ENCODE measurements at regions not wholly inside any gene's neighbourhood (a gene's known extent, or its start where the extent isn't known, plus 50 kb on each side); places are given as distances from the start of the nearest gene placed in this dataset.

DNA sequence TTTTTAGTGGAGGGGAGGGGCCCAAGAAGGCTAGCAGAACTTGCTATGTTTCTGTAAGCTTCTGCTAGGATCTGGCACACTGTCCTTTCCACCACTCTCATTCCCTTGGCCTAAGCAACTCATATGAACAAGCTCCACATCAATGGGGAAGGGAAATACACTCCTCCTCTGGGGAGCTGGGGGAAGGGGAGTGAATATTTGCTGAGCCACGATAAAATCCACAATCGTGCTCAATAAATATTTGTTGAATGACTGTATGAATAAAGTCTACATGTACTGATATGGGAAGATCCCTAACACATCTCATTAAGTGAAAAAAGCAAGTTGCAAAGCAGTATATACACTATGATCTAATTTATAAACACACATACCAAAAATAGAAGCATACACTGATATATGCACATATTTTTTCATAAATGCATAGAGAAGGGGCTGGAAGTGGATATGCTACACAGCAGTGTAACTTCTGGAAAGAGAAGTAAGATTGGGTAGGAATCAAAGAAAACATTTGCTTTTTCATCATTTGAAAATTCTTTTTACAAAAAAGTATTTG is 95.8 kb upstream of the EFHC2 start:
- FAIRE-seq (no peak), DNase-seq (ENCODE audit: insufficient read length, low spot score) (no peak)
- TF ChIP-seq, protein P1, sequence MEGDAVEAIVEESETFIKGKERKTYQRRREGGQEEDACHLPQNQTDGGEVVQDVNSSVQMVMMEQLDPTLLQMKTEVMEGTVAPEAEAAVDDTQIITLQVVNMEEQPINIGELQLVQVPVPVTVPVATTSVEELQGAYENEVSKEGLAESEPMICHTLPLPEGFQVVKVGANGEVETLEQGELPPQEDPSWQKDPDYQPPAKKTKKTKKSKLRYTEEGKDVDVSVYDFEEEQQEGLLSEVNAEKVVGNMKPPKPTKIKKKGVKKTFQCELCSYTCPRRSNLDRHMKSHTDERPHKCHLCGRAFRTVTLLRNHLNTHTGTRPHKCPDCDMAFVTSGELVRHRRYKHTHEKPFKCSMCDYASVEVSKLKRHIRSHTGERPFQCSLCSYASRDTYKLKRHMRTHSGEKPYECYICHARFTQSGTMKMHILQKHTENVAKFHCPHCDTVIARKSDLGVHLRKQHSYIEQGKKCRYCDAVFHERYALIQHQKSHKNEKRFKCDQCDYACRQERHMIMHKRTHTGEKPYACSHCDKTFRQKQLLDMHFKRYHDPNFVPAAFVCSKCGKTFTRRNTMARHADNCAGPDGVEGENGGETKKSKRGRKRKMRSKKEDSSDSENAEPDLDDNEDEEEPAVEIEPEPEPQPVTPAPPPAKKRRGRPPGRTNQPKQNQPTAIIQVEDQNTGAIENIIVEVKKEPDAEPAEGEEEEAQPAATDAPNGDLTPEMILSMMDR (IDR thresholded peaks at IDR 0.05; ENCODE audit: insufficient read depth, missing control alignments): no peak

DNA sequence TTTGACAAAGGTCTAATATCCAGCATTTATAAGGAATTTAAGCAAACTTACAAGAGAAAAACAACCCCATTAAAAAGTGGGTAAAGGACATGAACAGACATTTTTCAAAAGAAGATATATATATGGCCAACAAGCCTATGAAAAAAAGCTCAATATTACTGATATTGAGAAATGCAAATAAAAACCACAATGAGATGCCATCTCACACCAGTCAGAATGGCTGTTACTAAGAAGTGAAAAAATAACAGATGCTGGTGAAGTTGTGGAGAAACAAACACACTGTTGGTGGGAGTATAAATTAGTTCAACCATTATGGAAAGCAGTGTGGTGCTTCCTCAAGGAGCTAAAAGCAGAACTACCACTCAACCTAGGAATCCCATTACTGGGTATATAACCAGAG is 91.6 kb upstream of the EFHC2 start:
- no peak for DNase-seq (ENCODE audit: insufficient read length, low spot score)
- no peak for FAIRE-seq
- TF ChIP-seq, protein P1 (IDR thresholded peaks at IDR 0.05; ENCODE audit: insufficient read depth, missing control alignments): no peak

DNA sequence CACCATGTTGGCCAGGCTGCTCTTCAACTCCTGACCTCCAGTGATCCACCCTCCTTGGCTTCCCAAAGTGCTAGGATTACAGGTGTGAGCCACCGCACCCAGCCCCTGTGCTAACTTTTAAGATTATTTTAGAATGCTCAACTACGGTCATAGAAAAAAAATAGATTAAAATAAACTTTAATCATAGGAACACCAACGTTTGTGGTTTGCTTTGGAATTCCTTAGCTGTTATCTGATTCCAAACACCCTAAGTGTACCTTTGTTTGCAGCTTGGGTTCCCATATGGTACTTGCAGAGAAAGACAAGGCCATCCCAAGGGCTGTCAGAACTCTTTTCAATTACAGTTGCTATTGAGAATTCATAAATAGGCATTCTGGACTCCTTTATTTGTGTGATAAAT is 90.1 kb upstream of the EFHC2 start:
- TF ChIP-seq, protein P1 (IDR thresholded peaks at IDR 0.05; ENCODE audit: insufficient read depth, missing control alignments): no peak
- no peak for DNase-seq (ENCODE audit: insufficient read length, low spot score)
- no peak for FAIRE-seq

DNA sequence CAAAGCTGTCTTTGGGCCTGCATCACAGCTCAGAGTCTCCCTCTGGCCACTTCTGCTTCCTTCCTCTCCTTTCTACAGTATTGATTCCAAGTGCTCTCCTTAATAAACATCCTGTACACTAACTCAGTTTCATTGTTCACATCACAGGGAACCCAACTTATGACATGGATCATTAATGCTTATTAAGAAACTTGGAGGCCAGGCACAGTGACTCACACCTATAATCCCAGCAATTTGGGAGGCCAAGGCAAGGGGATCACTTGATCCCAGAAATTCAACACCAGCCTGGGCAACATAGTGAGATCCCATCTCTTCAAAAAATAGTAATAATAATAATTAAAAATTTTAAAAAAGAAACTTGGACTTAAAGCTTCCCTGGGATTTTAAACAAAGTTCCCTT is 89.2 kb upstream of the EFHC2 start:
- DNase-seq (ENCODE audit: insufficient read length, low spot score) (no peak), FAIRE-seq (no peak)
- TF ChIP-seq, protein P1 (IDR thresholded peaks at IDR 0.05; ENCODE audit: insufficient read depth, missing control alignments): no peak

DNA sequence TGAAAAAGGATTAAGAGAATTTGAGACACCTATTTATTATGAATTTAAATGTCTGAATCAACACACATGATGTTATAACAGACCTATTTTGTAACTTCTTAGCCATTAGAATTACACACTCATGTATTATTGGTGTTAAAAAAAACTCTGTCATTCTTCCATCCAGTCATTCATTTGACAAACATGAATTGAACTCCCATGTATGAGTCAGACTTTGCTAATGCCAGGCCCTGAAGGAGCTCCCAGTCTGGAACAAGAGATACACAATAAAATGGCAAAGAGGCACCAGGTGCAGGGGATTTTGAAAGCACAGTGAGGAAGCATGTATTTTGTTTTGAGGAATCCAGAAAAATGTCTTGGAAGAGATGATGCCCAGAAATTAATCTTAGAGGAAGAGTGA is 87.7 kb upstream of the EFHC2 start:
- FAIRE-seq: no peak
- TF ChIP-seq, protein P1 (IDR thresholded peaks at IDR 0.05; ENCODE audit: insufficient read depth, missing control alignments): no peak
- no peak for DNase-seq (ENCODE audit: insufficient read length, low spot score)

DNA sequence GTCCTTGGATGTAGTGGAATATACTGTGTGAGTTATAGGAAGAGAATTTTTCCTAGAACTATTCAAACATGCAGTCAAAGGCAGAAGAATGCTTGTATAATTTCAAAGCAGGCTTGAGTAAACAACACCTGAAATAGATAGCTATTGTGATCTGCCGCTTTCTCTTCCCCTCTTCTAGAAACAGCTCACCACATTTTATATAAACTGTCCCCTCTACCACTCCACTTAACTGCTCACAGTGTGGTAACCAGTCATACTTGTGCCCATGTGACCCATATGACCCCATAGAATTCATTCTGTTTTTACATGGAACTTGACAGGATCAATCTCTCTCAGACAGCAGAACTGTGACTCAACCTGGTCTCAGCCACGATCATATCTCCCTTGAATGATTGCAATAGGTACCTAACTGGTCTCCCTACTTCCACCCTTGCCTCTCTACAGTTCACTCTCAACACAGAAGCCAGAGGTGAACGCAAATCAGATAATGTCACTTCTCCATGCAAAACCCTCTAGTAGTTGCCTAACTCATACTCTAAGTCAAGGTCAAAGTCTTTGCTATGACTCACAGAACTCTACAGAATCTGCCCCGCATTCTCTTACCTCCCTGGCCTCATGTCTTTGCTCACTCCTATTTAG is 85.6 kb upstream of the EFHC2 start:
- DNase-seq (ENCODE audit: insufficient read length, low spot score): no peak
- FAIRE-seq: no peak
- TF ChIP-seq, protein P1 (IDR thresholded peaks at IDR 0.05; ENCODE audit: insufficient read depth, missing control alignments): no peak

DNA sequence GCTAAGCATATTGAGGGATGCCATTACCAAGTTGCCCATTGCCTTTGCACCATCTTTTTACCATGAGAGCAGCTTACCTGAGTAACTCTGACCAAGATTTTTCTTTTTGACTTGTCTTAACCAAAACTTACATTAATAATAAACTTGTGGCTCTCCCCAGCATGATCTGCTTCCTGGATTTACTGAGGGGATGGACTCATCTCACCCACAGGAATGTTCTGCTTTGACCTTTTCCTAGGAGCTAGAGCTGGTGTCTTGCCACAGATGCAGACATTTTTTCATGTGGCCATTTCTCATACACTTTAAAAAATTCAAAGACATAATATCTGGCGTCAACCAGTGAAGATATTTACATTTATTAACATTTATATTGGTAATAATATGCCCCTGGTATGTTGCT is 79.2 kb upstream of the EFHC2 start:
- TF ChIP-seq, protein P1 (IDR thresholded peaks at IDR 0.05; ENCODE audit: insufficient read depth, missing control alignments): no peak
- DNase-seq (ENCODE audit: insufficient read length, low spot score) (no peak), FAIRE-seq (no peak)
